ENCODE measurements at regions not wholly inside any gene's neighbourhood (a gene's known extent, or its start where the extent isn't known, plus 50 kb on each side); places are given as distances from the start of the nearest gene placed in this dataset.
"Not testable (repeated sequence)": the region's sequence is repeated elsewhere in the genome, so short reads cannot be mapped to it uniquely, and the experiment has no call there.

DNA sequence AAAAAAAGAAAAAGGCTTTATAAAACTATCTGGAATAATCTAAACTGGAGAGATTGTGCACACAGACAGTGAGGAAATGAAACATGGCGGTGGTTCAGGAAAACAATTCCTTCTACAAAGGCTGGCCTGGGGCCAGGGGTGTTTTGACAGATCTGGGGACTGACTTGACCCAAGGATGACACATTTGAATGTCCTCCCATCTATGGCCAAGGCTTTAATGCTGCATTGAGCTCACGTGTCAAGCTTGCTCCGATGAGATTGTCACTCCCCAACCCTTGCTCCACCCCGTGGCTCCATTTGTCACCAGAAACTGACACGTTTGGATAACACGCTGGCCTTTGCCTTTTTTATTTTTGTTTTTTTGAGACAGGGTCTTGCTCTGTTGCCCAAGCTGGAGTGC lies 156.1 kb downstream of the ZFP64 start:
- H3K9me3 ChIP-seq (ENCODE audit: control insufficient read depth, low read length): no peaks in the 10 kb centered on the region
- no peak overlapping the region for H2AFZ ChIP-seq
- no peak overlapping the region for H3K4me2 ChIP-seq (ENCODE audit: low read length)
- H3K36me3 ChIP-seq (ENCODE audit: control insufficient read depth, insufficient read depth, low read length): no peaks in the 10 kb centered on the region
- H3K79me2 ChIP-seq: no peaks in the 10 kb centered on the region
- no peak overlapping the region for H3K27ac ChIP-seq
- TF ChIP-seq, protein P1, sequence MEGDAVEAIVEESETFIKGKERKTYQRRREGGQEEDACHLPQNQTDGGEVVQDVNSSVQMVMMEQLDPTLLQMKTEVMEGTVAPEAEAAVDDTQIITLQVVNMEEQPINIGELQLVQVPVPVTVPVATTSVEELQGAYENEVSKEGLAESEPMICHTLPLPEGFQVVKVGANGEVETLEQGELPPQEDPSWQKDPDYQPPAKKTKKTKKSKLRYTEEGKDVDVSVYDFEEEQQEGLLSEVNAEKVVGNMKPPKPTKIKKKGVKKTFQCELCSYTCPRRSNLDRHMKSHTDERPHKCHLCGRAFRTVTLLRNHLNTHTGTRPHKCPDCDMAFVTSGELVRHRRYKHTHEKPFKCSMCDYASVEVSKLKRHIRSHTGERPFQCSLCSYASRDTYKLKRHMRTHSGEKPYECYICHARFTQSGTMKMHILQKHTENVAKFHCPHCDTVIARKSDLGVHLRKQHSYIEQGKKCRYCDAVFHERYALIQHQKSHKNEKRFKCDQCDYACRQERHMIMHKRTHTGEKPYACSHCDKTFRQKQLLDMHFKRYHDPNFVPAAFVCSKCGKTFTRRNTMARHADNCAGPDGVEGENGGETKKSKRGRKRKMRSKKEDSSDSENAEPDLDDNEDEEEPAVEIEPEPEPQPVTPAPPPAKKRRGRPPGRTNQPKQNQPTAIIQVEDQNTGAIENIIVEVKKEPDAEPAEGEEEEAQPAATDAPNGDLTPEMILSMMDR (IDR thresholded peaks at IDR 0.05): no peak
- H3K9ac ChIP-seq: no peak overlapping the region
- H3K27me3 ChIP-seq (ENCODE audit: control insufficient read depth, insufficient read depth, low read length): no peaks in the 10 kb centered on the region
- no peaks in the 10 kb centered on the region for H3K4me1 ChIP-seq
- no peak overlapping the region for H3K4me3 ChIP-seq (ENCODE audit: low read depth, low read length)

DNA sequence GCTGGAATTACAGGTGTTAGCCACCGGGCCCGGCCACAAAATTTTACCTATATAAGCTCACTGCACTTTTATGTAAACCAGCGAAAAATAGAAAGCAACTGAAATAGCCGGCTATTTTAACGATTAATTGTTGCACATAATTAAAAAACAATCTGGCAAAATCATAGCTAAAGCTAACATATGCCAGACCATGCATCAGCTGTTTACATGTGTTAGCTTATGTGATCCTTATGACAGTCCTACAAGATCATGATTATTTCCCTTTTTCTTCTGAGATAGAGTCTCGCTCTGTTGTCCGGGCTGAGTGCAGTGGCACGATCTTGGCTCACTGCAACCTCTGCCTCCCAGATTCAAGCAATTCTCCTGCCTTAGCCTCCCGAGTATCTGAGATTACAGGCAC lies 157.0 kb downstream of the ZFP64 start:
- H3K4me2 ChIP-seq (ENCODE audit: low read length): no peak overlapping the region
- H3K27me3 ChIP-seq (ENCODE audit: control insufficient read depth, insufficient read depth, low read length): no peaks in the 10 kb centered on the region
- H3K4me1 ChIP-seq: no peaks in the 10 kb centered on the region
- no peak overlapping the region for H2AFZ ChIP-seq
- TF ChIP-seq, protein P1 (IDR thresholded peaks at IDR 0.05): no peak
- H3K4me3 ChIP-seq (ENCODE audit: low read depth, low read length): no peak overlapping the region
- H3K27ac ChIP-seq: no peak overlapping the region
- no peaks in the 10 kb centered on the region for H3K36me3 ChIP-seq (ENCODE audit: control insufficient read depth, insufficient read depth, low read length)
- H3K9ac ChIP-seq: no peak overlapping the region
- no peaks in the 10 kb centered on the region for H3K79me2 ChIP-seq
- H3K9me3 ChIP-seq (ENCODE audit: control insufficient read depth, low read length): no peaks in the 10 kb centered on the region

DNA sequence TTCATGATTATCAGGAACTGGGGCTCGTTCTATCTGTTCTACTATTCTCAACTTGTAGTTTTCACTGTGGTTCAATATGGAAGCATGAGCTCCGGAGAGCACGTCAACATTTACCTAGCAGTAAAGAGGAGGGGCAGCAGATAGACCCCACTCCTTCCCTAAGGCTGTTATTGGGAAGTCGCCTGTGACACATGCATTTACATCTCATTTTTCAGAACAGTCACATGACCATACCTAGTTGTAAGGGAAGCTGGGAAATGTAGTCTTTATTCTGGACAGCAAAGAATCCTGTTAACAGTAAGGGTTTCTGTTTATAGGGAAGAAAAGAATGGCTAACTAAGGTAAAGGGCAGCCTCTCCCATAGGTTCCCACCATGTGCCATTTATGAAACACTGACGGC lies 158.3 kb downstream of the ZFP64 start:
- TF ChIP-seq, protein P1 (IDR thresholded peaks at IDR 0.05): no peak
- Histone ChIP-seq H3K9me3 (ENCODE audit: control insufficient read depth, low read length) (no peaks in the 10 kb centered on the region), H3K4me1 (no peaks in the 10 kb centered on the region), H2AFZ (no peak overlapping the region), H3K27me3 (ENCODE audit: control insufficient read depth, insufficient read depth, low read length) (no peaks in the 10 kb centered on the region), H3K4me3 (ENCODE audit: low read depth, low read length) (no peak overlapping the region), H3K27ac (no peak overlapping the region), H3K79me2 (no peaks in the 10 kb centered on the region), H3K36me3 (ENCODE audit: control insufficient read depth, insufficient read depth, low read length) (no peaks in the 10 kb centered on the region), H3K4me2 (ENCODE audit: low read length) (no peak overlapping the region), H3K9ac (no peak overlapping the region)

DNA sequence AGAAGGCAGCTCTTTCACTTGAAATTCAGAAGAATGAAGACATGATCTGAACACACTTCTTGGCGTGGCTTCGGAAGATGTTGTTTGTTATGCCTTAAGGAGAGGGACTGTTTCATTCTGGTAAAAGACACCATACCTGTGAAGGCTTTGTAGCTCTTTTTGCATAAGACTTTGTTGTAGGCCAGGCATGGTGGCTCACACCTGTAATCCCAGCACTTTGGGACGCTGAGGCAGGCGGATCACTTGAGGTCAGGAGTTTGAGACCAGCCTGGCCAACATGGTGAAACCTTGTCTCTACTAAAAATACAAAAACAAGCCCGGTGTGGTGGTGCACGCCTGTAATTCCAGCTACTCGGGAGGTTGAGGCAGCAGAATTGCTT lies 159.3 kb downstream of the ZFP64 start:
- not testable (repeated sequence) for H3K27me3 ChIP-seq (ENCODE audit: control insufficient read depth, insufficient read depth, low read length); H3K79me2 ChIP-seq; H3K36me3 ChIP-seq (ENCODE audit: control insufficient read depth, insufficient read depth, low read length); H2AFZ ChIP-seq; H3K4me2 ChIP-seq (ENCODE audit: low read length); H3K9me3 ChIP-seq (ENCODE audit: control insufficient read depth, low read length); H3K27ac ChIP-seq; H3K9ac ChIP-seq; H3K4me1 ChIP-seq; H3K4me3 ChIP-seq (ENCODE audit: low read depth, low read length)

DNA sequence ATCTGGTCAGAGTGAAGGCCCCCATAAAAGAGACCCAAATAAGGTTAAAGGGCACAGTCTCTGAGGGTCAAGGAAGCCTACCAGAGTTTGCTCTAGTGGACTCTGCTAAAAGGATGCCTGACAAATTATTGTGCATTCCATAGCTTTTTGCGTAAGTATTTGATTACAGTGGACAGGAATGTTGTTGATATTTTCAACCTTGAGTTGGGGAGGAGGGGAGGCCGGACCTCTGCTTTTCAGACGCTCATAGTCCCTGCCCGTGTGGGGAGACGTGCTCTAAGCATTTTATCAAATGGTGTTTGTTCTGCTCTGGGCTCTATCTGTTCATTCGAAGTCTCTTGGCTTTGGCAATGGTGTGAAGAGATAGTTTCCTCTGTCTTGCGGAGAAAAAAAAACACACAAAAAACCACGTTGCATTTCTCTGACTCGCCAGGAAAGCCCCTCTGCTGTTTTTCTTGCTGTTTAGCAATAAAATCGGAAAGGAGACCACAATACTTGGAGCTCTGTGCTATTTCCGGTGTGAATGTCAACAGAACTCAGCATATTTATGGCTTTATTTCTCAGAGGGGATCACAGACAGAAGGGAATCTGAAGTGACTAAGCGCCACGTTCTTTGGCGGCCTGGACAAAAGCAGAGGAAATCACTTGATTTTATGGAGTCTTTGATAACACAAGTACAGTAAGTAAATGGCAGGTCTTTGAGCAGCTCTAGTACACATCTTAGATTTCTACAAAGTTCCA lies 159.8 kb downstream of the ZFP64 start:
- no peaks in the 10 kb centered on the region for H3K4me1 ChIP-seq
- no peak overlapping the region for H3K9ac ChIP-seq
- H3K4me2 ChIP-seq (ENCODE audit: low read length): no peak overlapping the region
- no peaks in the 10 kb centered on the region for H3K27me3 ChIP-seq (ENCODE audit: control insufficient read depth, insufficient read depth, low read length)
- no peaks in the 10 kb centered on the region for H3K9me3 ChIP-seq (ENCODE audit: control insufficient read depth, low read length)
- TF ChIP-seq, protein P1 (IDR thresholded peaks at IDR 0.05): no peak
- H2AFZ ChIP-seq: no peak overlapping the region
- H3K27ac ChIP-seq: no peak overlapping the region
- no peak overlapping the region for H3K4me3 ChIP-seq (ENCODE audit: low read depth, low read length)
- no peaks in the 10 kb centered on the region for H3K79me2 ChIP-seq
- no peaks in the 10 kb centered on the region for H3K36me3 ChIP-seq (ENCODE audit: control insufficient read depth, insufficient read depth, low read length)
